ENCODE measurements at regions not wholly inside any gene's neighbourhood (a gene's known extent, or its start where the extent isn't known, plus 50 kb on each side); places are given as distances from the start of the nearest gene placed in this dataset.

DNA sequence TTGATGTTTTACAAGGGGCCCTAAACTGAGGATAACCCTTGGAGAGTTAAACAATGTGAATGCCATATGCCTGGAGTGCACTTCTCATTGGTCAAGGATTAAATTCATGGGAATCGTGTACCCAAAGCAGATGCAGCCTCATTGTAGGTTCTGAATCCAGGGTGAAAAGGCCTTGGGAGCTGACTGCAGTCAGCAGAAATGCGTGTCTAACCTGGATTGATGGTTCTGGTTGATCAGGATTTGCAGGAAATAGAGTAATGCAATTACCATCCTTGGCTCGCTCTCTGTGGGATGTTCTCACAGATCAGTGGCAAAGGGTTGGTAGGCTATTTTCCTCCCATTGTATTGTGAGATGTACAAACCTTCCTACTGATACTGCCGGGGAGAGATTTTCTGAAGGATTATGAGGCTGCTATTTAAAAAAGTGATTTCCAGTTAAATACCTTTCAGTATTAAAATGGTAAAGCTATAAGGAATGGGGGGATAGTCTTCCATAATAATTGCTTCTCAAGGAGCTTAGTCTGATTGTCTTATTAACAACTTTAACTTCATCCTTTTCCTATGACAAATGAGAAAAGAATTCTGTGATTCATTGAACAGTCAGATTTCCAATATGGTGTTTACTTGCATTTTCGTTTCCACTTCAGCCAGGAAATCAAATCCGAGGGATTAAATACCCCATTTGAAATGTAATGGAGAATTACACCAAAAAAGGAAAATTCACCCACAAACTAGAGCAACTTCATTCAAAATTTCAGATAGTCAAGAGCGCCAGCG, 1028.1 kb upstream of the EEF2KMT start:
- TF ChIP-seq EZH2 (IDR thresholded peaks at IDR 0.05; ENCODE audit: low read length, missing control alignments), result no peak
- TF ChIP-seq, protein P1, sequence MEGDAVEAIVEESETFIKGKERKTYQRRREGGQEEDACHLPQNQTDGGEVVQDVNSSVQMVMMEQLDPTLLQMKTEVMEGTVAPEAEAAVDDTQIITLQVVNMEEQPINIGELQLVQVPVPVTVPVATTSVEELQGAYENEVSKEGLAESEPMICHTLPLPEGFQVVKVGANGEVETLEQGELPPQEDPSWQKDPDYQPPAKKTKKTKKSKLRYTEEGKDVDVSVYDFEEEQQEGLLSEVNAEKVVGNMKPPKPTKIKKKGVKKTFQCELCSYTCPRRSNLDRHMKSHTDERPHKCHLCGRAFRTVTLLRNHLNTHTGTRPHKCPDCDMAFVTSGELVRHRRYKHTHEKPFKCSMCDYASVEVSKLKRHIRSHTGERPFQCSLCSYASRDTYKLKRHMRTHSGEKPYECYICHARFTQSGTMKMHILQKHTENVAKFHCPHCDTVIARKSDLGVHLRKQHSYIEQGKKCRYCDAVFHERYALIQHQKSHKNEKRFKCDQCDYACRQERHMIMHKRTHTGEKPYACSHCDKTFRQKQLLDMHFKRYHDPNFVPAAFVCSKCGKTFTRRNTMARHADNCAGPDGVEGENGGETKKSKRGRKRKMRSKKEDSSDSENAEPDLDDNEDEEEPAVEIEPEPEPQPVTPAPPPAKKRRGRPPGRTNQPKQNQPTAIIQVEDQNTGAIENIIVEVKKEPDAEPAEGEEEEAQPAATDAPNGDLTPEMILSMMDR (conservative IDR thresholded peaks at IDR 0.05 in 1 of 2, IDR thresholded peaks at IDR 0.05 in 1 of 2; ENCODE audit: low read depth in 1 of 2, low read length in 2 of 2), result no peak

All from fibroblast of lung (primary cell).